Astrocyte (in vitro differentiated cells and primary cell): ENCODE measurements at regions not wholly inside any gene's neighbourhood (a gene's known extent, or its start where the extent isn't known, plus 50 kb on each side); places are given as distances from the start of the nearest gene placed in this dataset.

Experiments
- CTCF ChIP-seq: IDR thresholded peaks from 2 replicates; pipeline ENCODE4 v1.5.1; 2011; ENCODE audit warnings: low read depth, mild to moderate bottlenecking, inconsistent platforms, low read length, moderate library complexity; ENCODE audit not compliant: insufficient read depth
- EZH2 ChIP-seq: IDR thresholded peaks from 2 replicates; pipeline ENCODE4 v1.6.1; 2012; ENCODE audit warnings: mild to moderate bottlenecking, low read length, inconsistent platforms; ENCODE audit not compliant: insufficient read depth

- TF ChIP-seq EZH2 (no peak), CTCF (no peak)
These were observed 92.8 kb upstream of the SEPTIN5 start for GRCh38 chr22:19621373-19622060.
